ENCODE measurements at regions not wholly inside any gene's neighbourhood (a gene's known extent, or its start where the extent isn't known, plus 50 kb on each side); places are given as distances from the start of the nearest gene placed in this dataset.

GRCh38 chr1:114278911-114279310 is 125.2 kb upstream of the SYT6 start:
- no peak for TF ChIP-seq JUND (IDR thresholded peaks at IDR 0.05; ENCODE audit: low read depth)
- in situ Hi-C loops (cut with HindIII; ENCODE audit: low pct_unique_long_range_greater_than_20kb, low sequenced_read_pairs), result no loop called here

GRCh38 chr1:114278430-114278829 is 124.8 kb upstream of the SYT6 start:
- TF ChIP-seq JUND (IDR thresholded peaks at IDR 0.05; ENCODE audit: low read depth), result no peak
- in situ Hi-C loops (cut with HindIII; ENCODE audit: low pct_unique_long_range_greater_than_20kb, low sequenced_read_pairs), result no loop called here
- DNase-seq (ENCODE audit: low read depth in 1 of 2, low spot score in 1 of 2), result no peak

More at GRCh38 chr1:114278911-114279310, 125.2 kb upstream of the SYT6 start:
- no peak for DNase-seq (ENCODE audit: low read depth in 1 of 2, low spot score in 1 of 2)

GRCh38 chr1:114274621-114275317 is 121.1 kb upstream of the SYT6 start:
- no peak for DNase-seq (ENCODE audit: low read depth in 1 of 2, low spot score in 1 of 2)
- in situ Hi-C loops (cut with HindIII; ENCODE audit: low pct_unique_long_range_greater_than_20kb, low sequenced_read_pairs), result no loop called here
- no peak for TF ChIP-seq JUND (IDR thresholded peaks at IDR 0.05; ENCODE audit: low read depth)

- in situ Hi-C loops (cut with HindIII; ENCODE audit: low pct_unique_long_range_greater_than_20kb, low sequenced_read_pairs), result no loop called here
- DNase-seq (ENCODE audit: low read depth in 1 of 2, low spot score in 1 of 2), result no peak
- TF ChIP-seq JUND (IDR thresholded peaks at IDR 0.05; ENCODE audit: low read depth), result no peak
Observed at GRCh38 chr1:114272593-114272992, 118.9 kb upstream of the SYT6 start.

- TF ChIP-seq JUND (IDR thresholded peaks at IDR 0.05; ENCODE audit: low read depth), result no peak
- in situ Hi-C loops (cut with HindIII; ENCODE audit: low pct_unique_long_range_greater_than_20kb, low sequenced_read_pairs), result no loop called here
- DNase-seq (ENCODE audit: low read depth in 1 of 2, low spot score in 1 of 2), result no peak
Observed at GRCh38 chr1:114270718-114271117, 117.0 kb upstream of the SYT6 start.

- in situ Hi-C loops (cut with HindIII; ENCODE audit: low pct_unique_long_range_greater_than_20kb, low sequenced_read_pairs), result no loop called here
- DNase-seq (ENCODE audit: low read depth in 1 of 2, low spot score in 1 of 2), result no peak
Observed at GRCh38 chr1:114270282-114270681, 116.6 kb upstream of the SYT6 start.

GRCh38 chr1:114269539-114269938 is 115.9 kb upstream of the SYT6 start:
- in situ Hi-C loops (cut with HindIII; ENCODE audit: low pct_unique_long_range_greater_than_20kb, low sequenced_read_pairs), result no loop called here
- DNase-seq (ENCODE audit: low read depth in 1 of 2, low spot score in 1 of 2), result no peak
- no peak for TF ChIP-seq JUND (IDR thresholded peaks at IDR 0.05; ENCODE audit: low read depth)

More at GRCh38 chr1:114270282-114270681, 116.6 kb upstream of the SYT6 start:
- no peak for TF ChIP-seq JUND (IDR thresholded peaks at IDR 0.05; ENCODE audit: low read depth)

GRCh38 chr1:114263343-114263742 is 109.7 kb upstream of the SYT6 start:
- no peak for DNase-seq (ENCODE audit: low read depth in 1 of 2, low spot score in 1 of 2)
- no peak for TF ChIP-seq JUND (IDR thresholded peaks at IDR 0.05; ENCODE audit: low read depth)

GRCh38 chr1:114262337-114262736 is 108.7 kb upstream of the SYT6 start:
- in situ Hi-C loops (cut with HindIII; ENCODE audit: low pct_unique_long_range_greater_than_20kb, low sequenced_read_pairs), result no loop called here
- no peak for TF ChIP-seq JUND (IDR thresholded peaks at IDR 0.05; ENCODE audit: low read depth)

More at GRCh38 chr1:114263343-114263742, 109.7 kb upstream of the SYT6 start:
- in situ Hi-C loops (cut with HindIII; ENCODE audit: low pct_unique_long_range_greater_than_20kb, low sequenced_read_pairs), result no loop called here

GRCh38 chr1:114260805-114261484 is 107.3 kb upstream of the SYT6 start:
- in situ Hi-C loops (cut with HindIII; ENCODE audit: low pct_unique_long_range_greater_than_20kb, low sequenced_read_pairs), result no loop called here
- DNase-seq (ENCODE audit: low read depth in 1 of 2, low spot score in 1 of 2), result no peak
- no peak for TF ChIP-seq JUND (IDR thresholded peaks at IDR 0.05; ENCODE audit: low read depth)

More at GRCh38 chr1:114262337-114262736, 108.7 kb upstream of the SYT6 start:
- no peak for DNase-seq (ENCODE audit: low read depth in 1 of 2, low spot score in 1 of 2)

- no peak for TF ChIP-seq JUND (IDR thresholded peaks at IDR 0.05; ENCODE audit: low read depth)
- in situ Hi-C loops (cut with HindIII; ENCODE audit: low pct_unique_long_range_greater_than_20kb, low sequenced_read_pairs), result no loop called here
- no peak for DNase-seq (ENCODE audit: low read depth in 1 of 2, low spot score in 1 of 2)
Observed at GRCh38 chr1:114259511-114260160, 106.0 kb upstream of the SYT6 start.

- no peak for DNase-seq (ENCODE audit: low read depth in 1 of 2, low spot score in 1 of 2)
- in situ Hi-C loops (cut with HindIII; ENCODE audit: low pct_unique_long_range_greater_than_20kb, low sequenced_read_pairs), result no loop called here
- no peak for TF ChIP-seq JUND (IDR thresholded peaks at IDR 0.05; ENCODE audit: low read depth)
Observed at GRCh38 chr1:114258633-114259032, 105.0 kb upstream of the SYT6 start.

- no peak for TF ChIP-seq JUND (IDR thresholded peaks at IDR 0.05; ENCODE audit: low read depth)
- no peak for DNase-seq (ENCODE audit: low read depth in 1 of 2, low spot score in 1 of 2)
- in situ Hi-C loops (cut with HindIII; ENCODE audit: low pct_unique_long_range_greater_than_20kb, low sequenced_read_pairs), result no loop called here
Observed at GRCh38 chr1:114258074-114258473, 104.4 kb upstream of the SYT6 start.

All from T47D (cell line).